Suppressor macrophage (primary cell): ENCODE measurements at regions not wholly inside any gene's neighbourhood (a gene's known extent, or its start where the extent isn't known, plus 50 kb on each side); places are given as distances from the start of the nearest gene placed in this dataset.
"Not testable (repeated sequence)": the region's sequence is repeated elsewhere in the genome, so short reads cannot be mapped to it uniquely, and the experiment has no call there.

Experiments used
- DNase-seq, 4 experiments: peaks; one replicate each; pipeline ENCODE4 v3.0.0-alpha.2; 2020 to 2022

- DNase-seq = no peak
Observed at GRCh38 chr3:124140746-124141145, 148.8 kb upstream of the ROPN1 start.

- DNase-seq = no peak
Observed at GRCh38 chr3:124142389-124142970, 150.6 kb upstream of the ROPN1 start.

GRCh38 chr3:124143047-124143446, 151.1 kb upstream of the ROPN1 start:
- no peak for DNase-seq

GRCh38 chr3:124144035-124144814, 152.3 kb upstream of the ROPN1 start:
- DNase-seq = no peak

- DNase-seq = no peak
Observed at GRCh38 chr3:124147429-124147828, 155.5 kb upstream of the ROPN1 start.

- no peak for DNase-seq
Observed at GRCh38 chr3:124147946-124148345, 156.0 kb upstream of the ROPN1 start.

- no peak for DNase-seq
Observed at GRCh38 chr3:124149081-124149480, 157.2 kb upstream of the ROPN1 start.

- no peak for DNase-seq
Observed at GRCh38 chr3:124149771-124150170, 157.8 kb upstream of the ROPN1 start.

GRCh38 chr3:124152891-124153290, 161.0 kb upstream of the ROPN1 start:
- not testable (repeated sequence) for DNase-seq

GRCh38 chr3:124156866-124157712, 165.2 kb upstream of the ROPN1 start:
- DNase-seq = no peak

GRCh38 chr3:124157748-124158147, 165.8 kb upstream of the ROPN1 start:
- DNase-seq = no peak

GRCh38 chr3:124158168-124158881, 166.4 kb upstream of the ROPN1 start:
- DNase-seq = no peak

- DNase-seq = no peak
Observed at GRCh38 chr3:124161448-124161847, 169.5 kb upstream of the ROPN1 start.

GRCh38 chr3:124163689-124164088, 171.8 kb upstream of the ROPN1 start:
- no peak for DNase-seq

- no peak for DNase-seq
Observed at GRCh38 chr3:124168271-124168670, 176.3 kb upstream of the ROPN1 start.

GRCh38 chr3:124172283-124172682, 180.4 kb upstream of the ROPN1 start:
- DNase-seq = no peak

- no peak for DNase-seq
Observed at GRCh38 chr3:124172816-124173215, 180.9 kb upstream of the ROPN1 start.

- no peak for DNase-seq
Observed at GRCh38 chr3:124174476-124174875, 182.6 kb upstream of the ROPN1 start.

GRCh38 chr3:124174910-124175874, 183.3 kb upstream of the ROPN1 start:
- DNase-seq = no peak

- no peak for DNase-seq
Observed at GRCh38 chr3:124177071-124177470, 185.1 kb upstream of the ROPN1 start.

- no peak for DNase-seq
Observed at GRCh38 chr3:124178531-124178930, 186.6 kb upstream of the ROPN1 start.

GRCh38 chr3:124200407-124200806, 208.5 kb upstream of the ROPN1 start:
- no peak for DNase-seq
